ENCODE measurements at regions not wholly inside any gene's neighbourhood (a gene's known extent, or its start where the extent isn't known, plus 50 kb on each side); places are given as distances from the start of the nearest gene placed in this dataset.

DNA sequence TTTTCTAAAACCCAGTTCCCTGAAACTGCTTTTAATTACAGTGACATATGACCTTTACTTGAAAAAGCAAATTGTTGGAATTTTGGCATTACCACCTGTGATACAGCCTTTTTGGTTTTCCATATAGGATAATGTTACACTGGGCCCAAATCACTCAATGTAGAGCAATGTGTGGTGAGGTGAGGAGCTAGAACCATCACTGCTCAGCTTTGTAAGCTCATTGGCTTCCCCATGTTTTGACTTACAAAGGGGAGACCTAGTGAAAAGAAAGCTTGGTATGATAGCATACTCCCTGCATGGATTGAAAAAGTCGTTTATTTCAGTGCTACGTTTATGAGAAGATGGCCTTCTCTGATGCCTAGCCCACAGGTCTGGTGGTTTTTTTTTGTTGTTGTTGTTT lies 470.4 kb upstream of the EPHA7 start:
- no peaks in the 10 kb centered on the region for H3K79me2 ChIP-seq (ENCODE audit: control insufficient read depth, insufficient read depth, low read length)
- no peak overlapping the region for H3K9ac ChIP-seq (replicated peaks; ENCODE audit: extremely low read depth, insufficient read depth, low read length)
- no peak overlapping the region for H3K4me2 ChIP-seq (ENCODE audit: insufficient read depth, low read length)
- H3K27ac ChIP-seq (ENCODE audit: insufficient read depth, low read depth, low read length) = no peak overlapping the region
- H3K4me3 ChIP-seq (replicated peaks in 1 of 3; ENCODE audit: insufficient read depth in 1 of 3, low read depth in 1 of 3, low read length in 3 of 3) = no peak overlapping the region
- no peaks in the 10 kb centered on the region for H3K9me1 ChIP-seq (replicated peaks; ENCODE audit: control insufficient read depth, extremely low read depth, insufficient read depth, low read length)
- no peak for DNase-seq (ENCODE audit: low read depth, low spot score)
- no peaks in the 10 kb centered on the region for H3K36me3 ChIP-seq (ENCODE audit: control insufficient read depth in 2 of 2, extremely low read depth in 1 of 2, insufficient read depth in 2 of 2, low read length in 2 of 2)
- no peaks in the 10 kb centered on the region for H3K9me3 ChIP-seq (replicated peaks; ENCODE audit: control insufficient read depth, insufficient read depth, low read length)
- H4K20me1 ChIP-seq (replicated peaks; ENCODE audit: control insufficient read depth, extremely low read depth, insufficient read depth, low read length) = no peaks in the 10 kb centered on the region
- H3K4me1 ChIP-seq (ENCODE audit: control insufficient read depth, extremely low read depth, insufficient read depth, low read length) = no peaks in the 10 kb centered on the region
- dilution Hi-C loops (cut with MboI; ENCODE audit: extremely low pct_ligation_motif_present, low sequenced_read_pairs) (no loop called here), intact Hi-C loops (cut with micrococcal nuclease) (no loop called here)
- ChIA-PET POLR2A (no interaction called here), CTCF (no interaction called here)
- H2AFZ ChIP-seq (ENCODE audit: low read depth, low read length) = no peak overlapping the region
- FAIRE-seq = no peak
- no TSS peak for BruUV-seq (replicated peaks)
- TF ChIP-seq, protein P1, sequence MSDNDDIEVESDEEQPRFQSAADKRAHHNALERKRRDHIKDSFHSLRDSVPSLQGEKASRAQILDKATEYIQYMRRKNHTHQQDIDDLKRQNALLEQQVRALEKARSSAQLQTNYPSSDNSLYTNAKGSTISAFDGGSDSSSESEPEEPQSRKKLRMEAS (IDR thresholded peaks at IDR 0.05; ENCODE audit: insufficient read depth, insufficient read length) = no peak
- TF ChIP-seq FOS (IDR thresholded peaks at IDR 0.05; ENCODE audit: borderline replicate concordance, insufficient read depth, low read length) (no peak), MYC (IDR thresholded peaks at IDR 0.05; ENCODE audit: low read depth, low read length) (no peak), POLR2A (IDR thresholded peaks at IDR 0.05; ENCODE audit: low read depth, low read length) (no peak), JUN (IDR thresholded peaks at IDR 0.05; ENCODE audit: borderline replicate concordance, insufficient read depth, insufficient read length, low read depth) (no peak), GATA2 (IDR thresholded peaks at IDR 0.05; ENCODE audit: insufficient read depth, insufficient read length, low read depth, low read length) (no peak), EZH2 (IDR thresholded peaks at IDR 0.05; ENCODE audit: borderline replicate concordance, low read depth, low read length, severe bottlenecking) (no peak), POLR2AphosphoS5 (IDR thresholded peaks at IDR 0.05; ENCODE audit: insufficient read depth, low read depth, low read length) (no peak)
- TF ChIP-seq, protein P2, sequence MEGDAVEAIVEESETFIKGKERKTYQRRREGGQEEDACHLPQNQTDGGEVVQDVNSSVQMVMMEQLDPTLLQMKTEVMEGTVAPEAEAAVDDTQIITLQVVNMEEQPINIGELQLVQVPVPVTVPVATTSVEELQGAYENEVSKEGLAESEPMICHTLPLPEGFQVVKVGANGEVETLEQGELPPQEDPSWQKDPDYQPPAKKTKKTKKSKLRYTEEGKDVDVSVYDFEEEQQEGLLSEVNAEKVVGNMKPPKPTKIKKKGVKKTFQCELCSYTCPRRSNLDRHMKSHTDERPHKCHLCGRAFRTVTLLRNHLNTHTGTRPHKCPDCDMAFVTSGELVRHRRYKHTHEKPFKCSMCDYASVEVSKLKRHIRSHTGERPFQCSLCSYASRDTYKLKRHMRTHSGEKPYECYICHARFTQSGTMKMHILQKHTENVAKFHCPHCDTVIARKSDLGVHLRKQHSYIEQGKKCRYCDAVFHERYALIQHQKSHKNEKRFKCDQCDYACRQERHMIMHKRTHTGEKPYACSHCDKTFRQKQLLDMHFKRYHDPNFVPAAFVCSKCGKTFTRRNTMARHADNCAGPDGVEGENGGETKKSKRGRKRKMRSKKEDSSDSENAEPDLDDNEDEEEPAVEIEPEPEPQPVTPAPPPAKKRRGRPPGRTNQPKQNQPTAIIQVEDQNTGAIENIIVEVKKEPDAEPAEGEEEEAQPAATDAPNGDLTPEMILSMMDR (IDR thresholded peaks at IDR 0.05; ENCODE audit: extremely low read depth in 1 of 2, insufficient read depth in 1 of 2, low read depth in 1 of 2, low read length in 2 of 2) = no peak
- H3K27me3 ChIP-seq (ENCODE audit: control insufficient read depth in 2 of 2, insufficient read depth in 2 of 2, low read length in 2 of 2) = no peaks in the 10 kb centered on the region
